ENCODE measurements at regions not wholly inside any gene's neighbourhood (a gene's known extent, or its start where the extent isn't known, plus 50 kb on each side); places are given as distances from the start of the nearest gene placed in this dataset.

GRCh38 chr10:62980687-62981086 lies 152.4 kb upstream of the NRBF2 start:
- H3K9me3 ChIP-seq (ENCODE audit: control insufficient read depth in 1 of 2, insufficient read depth in 1 of 2, low read depth in 1 of 2, low read length in 2 of 2): no peaks in the 10 kb centered on the region
- 0 out of 2 replicates have a peak, but pooled peaks cover 3% of the 10 kb centered on the region for H3K9me2 ChIP-seq (ENCODE audit: insufficient read depth)
- CTCF ChIA-PET: no interaction called here
- POLR2A ChIA-PET: no interaction called here
- ATAC-seq (no peak), DNase-seq (ENCODE audit: low read depth, low spot score) (no peak)
- RAD21 ChIA-PET (ENCODE audit: low non-redundant PET in 1 of 2, low total read pairs in 2 of 2, uncharacterized antibody in 2 of 2, unreplicated experiment in 2 of 2): no interaction called here
- BruUV-seq (replicated peaks): no TSS peak
- no peaks in the 10 kb centered on the region for H3K36me3 ChIP-seq (ENCODE audit: control insufficient read depth in 1 of 2, insufficient read depth in 2 of 2, low read length in 2 of 2)
- no peaks in the 10 kb centered on the region for H3K27me3 ChIP-seq (ENCODE audit: insufficient read depth, low read length)
- no peaks in the 10 kb centered on the region for H3K4me1 ChIP-seq (ENCODE audit: control insufficient read depth in 1 of 2, insufficient read depth in 2 of 2, low read length in 2 of 2)
- H3K4me3 ChIP-seq (replicated peaks in 1 of 2; ENCODE audit: low read depth in 1 of 2, low read length in 2 of 2): no peak overlapping the region
- intact Hi-C loops (cut with micrococcal nuclease): no loop called here
- H3K9ac ChIP-seq (ENCODE audit: low read length): no peak overlapping the region
- no peak overlapping the region for H3K27ac ChIP-seq (ENCODE audit: low read depth, low read length)
- H4K20me1 ChIP-seq (ENCODE audit: insufficient read depth): no peaks in the 10 kb centered on the region
- no peaks in the 10 kb centered on the region for H3K79me2 ChIP-seq (ENCODE audit: insufficient read depth, low read length)
- H3K4me2 ChIP-seq (ENCODE audit: low read length): no peak overlapping the region
- no peak overlapping the region for H2AFZ ChIP-seq (ENCODE audit: low read depth, low read length, poor library complexity, severe bottlenecking)
- TF ChIP-seq ATF3 (IDR thresholded peaks at IDR 0.05): no peak
- TF ChIP-seq FOSL1 (IDR thresholded peaks at IDR 0.05; ENCODE audit: low read depth): peak; percentile 25; the same call in 1 of the 2 replicates
- TF ChIP-seq CEBPB (IDR thresholded peaks at IDR 0.05; ENCODE audit: low read depth): no peak

- H3K9me2 ChIP-seq (ENCODE audit: insufficient read depth): 0 out of 2 replicates have a peak, but pooled peaks cover 3% of the 10 kb centered on the region
- H3K4me2 ChIP-seq (ENCODE audit: low read length): no peak overlapping the region
- H3K9me3 ChIP-seq (ENCODE audit: control insufficient read depth in 1 of 2, insufficient read depth in 1 of 2, low read depth in 1 of 2, low read length in 2 of 2): no peaks in the 10 kb centered on the region
- H2AFZ ChIP-seq (ENCODE audit: low read depth, low read length, poor library complexity, severe bottlenecking): no peak overlapping the region
- H3K79me2 ChIP-seq (ENCODE audit: insufficient read depth, low read length): no peaks in the 10 kb centered on the region
- H3K27me3 ChIP-seq (ENCODE audit: insufficient read depth, low read length): no peaks in the 10 kb centered on the region
- H3K4me1 ChIP-seq (ENCODE audit: control insufficient read depth in 1 of 2, insufficient read depth in 2 of 2, low read length in 2 of 2): no peaks in the 10 kb centered on the region
- CTCF ChIA-PET: no interaction called here
- DNase-seq (ENCODE audit: low read depth, low spot score) (no peak), ATAC-seq (no peak)
- H3K36me3 ChIP-seq (ENCODE audit: control insufficient read depth in 1 of 2, insufficient read depth in 2 of 2, low read length in 2 of 2): no peaks in the 10 kb centered on the region
- RAD21 ChIA-PET (ENCODE audit: low non-redundant PET in 1 of 2, low total read pairs in 2 of 2, uncharacterized antibody in 2 of 2, unreplicated experiment in 2 of 2): no interaction called here
- TF ChIP-seq REST (IDR thresholded peaks at IDR 0.05; ENCODE audit: low read depth) (no peak), EGR1 (IDR thresholded peaks at IDR 0.05; ENCODE audit: low read depth) (no peak), CEBPB (IDR thresholded peaks at IDR 0.05; ENCODE audit: low read depth) (no peak), FOSL1 (IDR thresholded peaks at IDR 0.05; ENCODE audit: low read depth) (no peak)
- POLR2A ChIA-PET: no interaction called here
- H3K9ac ChIP-seq (ENCODE audit: low read length): no peak overlapping the region
- H3K27ac ChIP-seq (ENCODE audit: low read depth, low read length): no peak overlapping the region
- intact Hi-C loops (cut with micrococcal nuclease): no loop called here
- BruUV-seq (replicated peaks): no TSS peak
- H4K20me1 ChIP-seq (ENCODE audit: insufficient read depth): no peaks in the 10 kb centered on the region
- H3K4me3 ChIP-seq (replicated peaks in 1 of 2; ENCODE audit: low read depth in 1 of 2, low read length in 2 of 2): no peak overlapping the region
Measured at GRCh38 chr10:62979921-62980320, 153.2 kb upstream of the NRBF2 start.

All from HCT116 (cell line).